ENCODE measurements at regions not wholly inside any gene's neighbourhood (a gene's known extent, or its start where the extent isn't known, plus 50 kb on each side); places are given as distances from the start of the nearest gene placed in this dataset.

- Mint-ChIP-seq H3K9me3 (ENCODE audit: unreplicated experiment) (no peaks in the 10 kb centered on the region), H3K4me3 (ENCODE audit: unreplicated experiment) (no peak overlapping the region), H3K4me1 (ENCODE audit: insufficient read depth, unreplicated experiment) (peaks cover 5% of the 10 kb centered on the region), H3K36me3 (ENCODE audit: insufficient read depth, unreplicated experiment) (no peaks in the 10 kb centered on the region), H3K27ac (ENCODE audit: low read depth, unreplicated experiment) (no peak overlapping the region), H3K27me3 (ENCODE audit: insufficient read depth, unreplicated experiment) (no peaks in the 10 kb centered on the region)
- no TSS peak for BruUV-seq (replicated peaks)
- TF ChIP-seq CTCF (IDR thresholded peaks at IDR 0.05; ENCODE audit: unreplicated experiment): no peak
- ChIA-PET CTCF (interaction anchor here (0.6 kb wide), 1 partner anchor 72 kb away, joined by 3 read pairs; no protein-coding TSS in a partner anchor), POLR2A (interaction anchor here (0.6 to 0.8 kb wide), 4 partner anchors 11 to 192 kb away, joined by 3 read pairs; no protein-coding TSS in a partner anchor)
- intact Hi-C loops (cut with micrococcal nuclease): no loop called here
- DNase-seq (ENCODE audit: unreplicated experiment): no peak
Measured at GRCh38 chr9:107933516-107933915, 443.9 kb upstream of the KLF4 start.

GRCh38 chr9:107933097-107933496 is 443.5 kb upstream of the KLF4 start:
- Mint-ChIP-seq H3K27ac (ENCODE audit: low read depth, unreplicated experiment) (no peak overlapping the region), H3K27me3 (ENCODE audit: insufficient read depth, unreplicated experiment) (no peaks in the 10 kb centered on the region), H3K36me3 (ENCODE audit: insufficient read depth, unreplicated experiment) (no peaks in the 10 kb centered on the region), H3K9me3 (ENCODE audit: unreplicated experiment) (no peaks in the 10 kb centered on the region), H3K4me1 (ENCODE audit: insufficient read depth, unreplicated experiment) (peaks cover 5% of the 10 kb centered on the region), H3K4me3 (ENCODE audit: unreplicated experiment) (no peak overlapping the region)
- no peak for TF ChIP-seq CTCF (IDR thresholded peaks at IDR 0.05; ENCODE audit: unreplicated experiment)
- BruUV-seq (replicated peaks): no TSS peak
- POLR2A ChIA-PET: interaction anchor here (0.6 kb wide), 2 partner anchors 60 to 192 kb away, joined by 3 read pairs; no protein-coding TSS in a partner anchor
- DNase-seq (ENCODE audit: unreplicated experiment): no peak
- intact Hi-C loops (cut with micrococcal nuclease): no loop called here
- CTCF ChIA-PET: interaction anchor here (0.6 kb wide), 1 partner anchor 72 kb away, joined by 3 read pairs; no protein-coding TSS in a partner anchor

GRCh38 chr9:107932601-107933000 is 443.0 kb upstream of the KLF4 start:
- Mint-ChIP-seq H3K36me3 (ENCODE audit: insufficient read depth, unreplicated experiment) (no peaks in the 10 kb centered on the region), H3K4me3 (ENCODE audit: unreplicated experiment) (no peak overlapping the region), H3K27me3 (ENCODE audit: insufficient read depth, unreplicated experiment) (no peaks in the 10 kb centered on the region), H3K27ac (ENCODE audit: low read depth, unreplicated experiment) (no peak overlapping the region), H3K4me1 (ENCODE audit: insufficient read depth, unreplicated experiment) (peaks cover 5% of the 10 kb centered on the region), H3K9me3 (ENCODE audit: unreplicated experiment) (no peaks in the 10 kb centered on the region)
- intact Hi-C loops (cut with micrococcal nuclease): no loop called here
- DNase-seq (ENCODE audit: unreplicated experiment): no peak
- ChIA-PET CTCF (no interaction called here), POLR2A (no interaction called here)
- BruUV-seq (replicated peaks): no TSS peak
- TF ChIP-seq CTCF (IDR thresholded peaks at IDR 0.05; ENCODE audit: unreplicated experiment): no peak

- no peaks in the 10 kb centered on the region for H3K27me3 Mint-ChIP-seq (ENCODE audit: insufficient read depth, unreplicated experiment)
- H3K9me3 Mint-ChIP-seq (ENCODE audit: unreplicated experiment): no peaks in the 10 kb centered on the region
- no peaks in the 10 kb centered on the region for H3K36me3 Mint-ChIP-seq (ENCODE audit: insufficient read depth, unreplicated experiment)
- peaks cover 5% of the 10 kb centered on the region for H3K4me1 Mint-ChIP-seq (ENCODE audit: insufficient read depth, unreplicated experiment)
- intact Hi-C loops (cut with micrococcal nuclease): no loop called here
- TF ChIP-seq CTCF (IDR thresholded peaks at IDR 0.05; ENCODE audit: unreplicated experiment): no peak
- BruUV-seq (replicated peaks): no TSS peak
- DNase-seq (ENCODE audit: unreplicated experiment): no peak
- ChIA-PET POLR2A (no interaction called here), CTCF (no interaction called here)
- H3K4me3 Mint-ChIP-seq (ENCODE audit: unreplicated experiment): no peak overlapping the region
- H3K27ac Mint-ChIP-seq (ENCODE audit: low read depth, unreplicated experiment): no peak overlapping the region
Measured at GRCh38 chr9:107932046-107932445, 442.5 kb upstream of the KLF4 start.
